A549 (cell line): ENCODE measurements at regions not wholly inside any gene's neighbourhood (a gene's known extent, or its start where the extent isn't known, plus 50 kb on each side); places are given as distances from the start of the nearest gene placed in this dataset.

Experiments
- ATAC-seq, 2 experiments: fragments of 200-7000 bp in 1 of 2; fragments of >200 bp in 1 of 2; cut with Nextera tagmentation in 1 of 2; cut with Tn5 transposase in 1 of 2; 3 replicates each; pipeline versions ENCODE4 v1.8.0 to v1.9.1; 2018 to 2020; ENCODE audit warnings: mild to moderate bottlenecking in 1 of 2, moderate library complexity in 1 of 2
- CTCF ChIA-PET: fragments of 300-600 bp; sonication (Branson Sonifier 250); formaldehyde crosslinking; extraction: SDS; loops from one replicate; lab custom pipeline; 2021; ENCODE audit warnings: antibody characterized with exemption, inconsistent platforms; lab: Yijun Ruan, JAX
- POLR2A ChIA-PET: fragments of 350-600 bp; formaldehyde crosslinking; extraction: SDS; loops from one replicate; lab custom pipeline; 2021; ENCODE audit warnings: antibody characterized with exemption, inconsistent platforms; lab: Yijun Ruan, JAX
- DNase-seq, 2 experiments: peaks; one replicate each; pipeline versions ENCODE4 v3.0.0 to v3.0.0-alpha.2; 2011 to 2016; ENCODE audit warnings: low read depth in 1 of 2, low spot score in 1 of 2
- FAIRE-seq: peaks from 2 replicates; lab custom pipeline; 2011; peaks lifted over from hg19 to GRCh38; lab: Jason Lieb, UNC
- H3K27ac ChIP-seq, 2 experiments: fragments of >200 bp; sonication (Bioruptor Twin); formaldehyde crosslinking; 3 replicates each; pipeline ENCODE4 v1.5.1; 2016 to 2017
- H3K4me1 ChIP-seq: fragments of >200 bp; sonication (Bioruptor Twin); formaldehyde crosslinking; 3 replicates; pipeline ENCODE4 v1.6.1; 2016
- H3K4me2 ChIP-seq: fragments of >200 bp; sonication (Bioruptor Twin); formaldehyde crosslinking; 3 replicates; pipeline ENCODE4 v1.6.1; 2016
- H3K4me3 ChIP-seq: fragments of >200 bp; sonication (Bioruptor Twin); formaldehyde crosslinking; 3 replicates; pipeline ENCODE4 v1.5.1; 2016
- H3K9me3 ChIP-seq: fragments of >200 bp; sonication (Bioruptor Twin); formaldehyde crosslinking; 3 replicates; pipeline ENCODE4 v1.6.1; 2016
- BHLHE40 ChIP-seq: IDR thresholded peaks from 2 replicates; pipeline ENCODE4 v1.6.1; 2012; ENCODE audit warnings: low read depth, low read length, inconsistent platforms
- ELK1 ChIP-seq: fragments of 150-350 bp; IDR thresholded peaks from 2 replicates; pipeline ENCODE4 v1.6.1; 2014; ENCODE audit warnings: low read depth, mild to moderate bottlenecking, low read length
- FOXS1 ChIP-seq: fragments of 250-450 bp; sonication (Bioruptor Pico); IDR thresholded peaks from 2 replicates; pipeline ENCODE4 v1.5.0; 2020; ENCODE audit warnings: mild to moderate bottlenecking, moderate library complexity
- GATA3 ChIP-seq: IDR thresholded peaks from 2 replicates; pipeline ENCODE4 v1.6.1; 2012; ENCODE audit warnings: borderline replicate concordance
- HMGXB4 ChIP-seq: fragments of 250-450 bp; sonication (Bioruptor Pico); IDR thresholded peaks from 2 replicates; pipeline ENCODE4 v1.5.0; 2021; ENCODE audit warnings: mild to moderate bottlenecking, moderate library complexity, borderline replicate concordance
- MAFK ChIP-seq: fragments of 450-650 bp; IDR thresholded peaks from 2 replicates; pipeline ENCODE4 v1.6.1; 2014; ENCODE audit not compliant: partially characterized antibody
- NR3C1 ChIP-seq: fragments of >200 bp; sonication (Bioruptor Twin); formaldehyde crosslinking; IDR thresholded peaks from 3 replicates; pipeline ENCODE4 v1.6.1; 2017
- RCOR1 ChIP-seq: fragments of 150-350 bp; IDR thresholded peaks from 2 replicates; pipeline ENCODE4 v1.6.1; 2014; ENCODE audit warnings: antibody characterized with exemption, low read length, low read depth
- REST ChIP-seq: fragments of 200-600 bp; sonication (generic); IDR thresholded peaks from 2 replicates; pipeline ENCODE4 v1.6.1; 2016; ENCODE audit warnings: antibody characterized with exemption, mild to moderate bottlenecking, moderate library complexity
- WGBS: methylation state at CpG from one replicate; pipeline ENCODE4 v1.1.6; 2017; ENCODE audit errors: missing lambda C conversion rate; 5-methylcytosine and 5-hydroxymethylcytosine counted together
- TF ChIP-seq, protein P1 (sequence below): fragments of 450-650 bp; IDR thresholded peaks from 2 replicates; pipeline ENCODE4 v1.6.1; 2014; ENCODE audit warnings: antibody characterized with exemption
- TF ChIP-seq, protein P2 (sequence below): IDR thresholded peaks from 2 replicates; pipeline ENCODE4 v1.6.1; 2012

- ATAC-seq (no peak), FAIRE-seq (no peak)
Observed at GRCh38 chr18:10233082-10233875, 221.2 kb upstream of the APCDD1 start.

More at GRCh38 chr18:10233082-10233875, 221.2 kb upstream of the APCDD1 start:
- H3K4me3 ChIP-seq, result no peak overlapping the region
- H3K27ac ChIP-seq, result no peak overlapping the region
- CTCF ChIA-PET, result no interaction called here
- no peaks in the 10 kb centered on the region for H3K9me3 ChIP-seq
- POLR2A ChIA-PET, result no interaction called here
- no peaks in the 10 kb centered on the region for H3K4me1 ChIP-seq
- WGBS, result 43% methylated on average over 10 of the region's 10 CpGs
- H3K4me2 ChIP-seq, result no peak overlapping the region
- no peak for DNase-seq
- no peak for TF ChIP-seq RCOR1
- TF ChIP-seq ELK1, result no peak
- TF ChIP-seq REST, result no peak
- no peak for TF ChIP-seq GATA3
- no peak for TF ChIP-seq MAFK
- no peak for TF ChIP-seq HMGXB4
- TF ChIP-seq, protein P1, sequence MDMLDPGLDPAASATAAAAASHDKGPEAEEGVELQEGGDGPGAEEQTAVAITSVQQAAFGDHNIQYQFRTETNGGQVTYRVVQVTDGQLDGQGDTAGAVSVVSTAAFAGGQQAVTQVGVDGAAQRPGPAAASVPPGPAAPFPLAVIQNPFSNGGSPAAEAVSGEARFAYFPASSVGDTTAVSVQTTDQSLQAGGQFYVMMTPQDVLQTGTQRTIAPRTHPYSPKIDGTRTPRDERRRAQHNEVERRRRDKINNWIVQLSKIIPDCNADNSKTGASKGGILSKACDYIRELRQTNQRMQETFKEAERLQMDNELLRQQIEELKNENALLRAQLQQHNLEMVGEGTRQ, result no peak
- TF ChIP-seq, protein P2, sequence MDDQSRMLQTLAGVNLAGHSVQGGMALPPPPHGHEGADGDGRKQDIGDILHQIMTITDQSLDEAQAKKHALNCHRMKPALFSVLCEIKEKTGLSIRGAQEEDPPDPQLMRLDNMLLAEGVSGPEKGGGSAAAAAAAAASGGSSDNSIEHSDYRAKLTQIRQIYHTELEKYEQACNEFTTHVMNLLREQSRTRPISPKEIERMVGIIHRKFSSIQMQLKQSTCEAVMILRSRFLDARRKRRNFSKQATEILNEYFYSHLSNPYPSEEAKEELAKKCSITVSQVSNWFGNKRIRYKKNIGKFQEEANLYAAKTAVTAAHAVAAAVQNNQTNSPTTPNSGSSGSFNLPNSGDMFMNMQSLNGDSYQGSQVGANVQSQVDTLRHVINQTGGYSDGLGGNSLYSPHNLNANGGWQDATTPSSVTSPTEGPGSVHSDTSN, result no peak
- TF ChIP-seq BHLHE40, result no peak
- TF ChIP-seq NR3C1, result no peak
- TF ChIP-seq FOXS1 (CRISPR knock-in tag), result no peak
